Esophagus squamous epithelium (tissue), 5 donors: ENCODE measurements at regions not wholly inside any gene's neighbourhood (a gene's known extent, or its start where the extent isn't known, plus 50 kb on each side); places are given as distances from the start of the nearest gene placed in this dataset.
"Not testable (repeated sequence)": the region's sequence is repeated elsewhere in the genome, so short reads cannot be mapped to it uniquely, and the experiment has no call there.

Source experiments
- DNase-seq: peaks from one replicate; lab custom pipeline; 2025; lab: John Stamatoyannopoulos, UW
- H3K27ac ChIP-seq, 4 donors: fragments of 200-600 bp; sonication (generic); one replicate each; pipeline ENCODE4 v1.5.1; 2016 to 2019; ENCODE audit warnings: mild to moderate bottlenecking in 1 of 4
- H3K27me3 ChIP-seq, 4 donors: fragments of 200-600 bp; sonication (generic); 1 replicate in 3 of 4; 2 replicates in 1 of 4; pipeline versions ENCODE4 v1.5.1 to v1.6.0; 2017 to 2021; ENCODE audit warnings: antibody characterized with exemption in 1 of 4
- H3K36me3 ChIP-seq, 3 donors: fragments of 200-600 bp; sonication (generic); one replicate each; pipeline ENCODE4 v1.5.1; 2016 to 2019
- H3K4me1 ChIP-seq, 3 donors: fragments of 200-600 bp; sonication (generic); one replicate each; pipeline ENCODE4 v1.5.1; 2017 to 2019
- H3K4me3 ChIP-seq, 4 donors: fragments of 200-600 bp; sonication (generic); 1 replicate in 3 of 4; 2 replicates in 1 of 4; pipeline ENCODE4 v1.5.1; 2016 to 2019; ENCODE audit warnings: mild to moderate bottlenecking in 2 of 4, moderate library complexity in 1 of 4
- H3K9me3 ChIP-seq, 3 donors: fragments of 200-600 bp; sonication (generic); one replicate each; pipeline ENCODE4 v1.5.1; 2016 to 2019
- CTCF ChIP-seq, 6 experiments: fragments of 450-650 bp in 4 of 6; fragments of 200-600 bp in 2 of 6; sonication (generic) in 2 of 6; IDR thresholded peaks; one replicate each; pipeline ENCODE4 v1.5.1; 2016 to 2019; ENCODE audit warnings: antibody characterized with exemption in 6 of 6, mild to moderate bottlenecking in 4 of 6, moderate library complexity in 4 of 6
- POLR2A ChIP-seq, 4 donors: fragments of 450-650 bp; IDR thresholded peaks; one replicate each; pipeline ENCODE4 v1.6.1; 2017; ENCODE audit warnings: antibody characterized with exemption in 4 of 4, mild to moderate bottlenecking in 4 of 4, moderate library complexity in 3 of 4
- WGBS, 2 donors: methylation state at CpG; one replicate each; pipeline ENCODE4 v1.1.5; 2018; 5-methylcytosine and 5-hydroxymethylcytosine counted together
- intact Hi-C: fragments of 100-400 bp; cut with DNase I; formaldehyde crosslinking; loops from one replicate; pipeline ENCODE4 v1.15.0; 2022
- donor health status: DM: yes; HTN: yes; CAD: no.

- H3K4me3 ChIP-seq: no peak overlapping the region
- H3K27ac ChIP-seq: no peak overlapping the region
- no peaks in the 10 kb centered on the region for H3K9me3 ChIP-seq
- intact Hi-C loops: no loop called here
- no peaks in the 10 kb centered on the region for H3K4me1 ChIP-seq
- TF ChIP-seq CTCF (IDR thresholded peaks at IDR 0.05) (no peak), POLR2A (IDR thresholded peaks at IDR 0.05) (no peak)
- DNase-seq: no peak
- no peaks in the 10 kb centered on the region for H3K36me3 ChIP-seq
- WGBS, 2 donors: 100% methylated on average over 1 of the region's 2 CpGs; no CpG with 5 or more reads in 1 of the 2 donors
- H3K27me3 ChIP-seq: peaks cover 0 to 27% (median 0%) of the 10 kb centered on the region in 4 donors
These were observed 123.2 kb downstream of the RTP4 start for GRCh38 chr3:187491371-187491770.

DNA sequence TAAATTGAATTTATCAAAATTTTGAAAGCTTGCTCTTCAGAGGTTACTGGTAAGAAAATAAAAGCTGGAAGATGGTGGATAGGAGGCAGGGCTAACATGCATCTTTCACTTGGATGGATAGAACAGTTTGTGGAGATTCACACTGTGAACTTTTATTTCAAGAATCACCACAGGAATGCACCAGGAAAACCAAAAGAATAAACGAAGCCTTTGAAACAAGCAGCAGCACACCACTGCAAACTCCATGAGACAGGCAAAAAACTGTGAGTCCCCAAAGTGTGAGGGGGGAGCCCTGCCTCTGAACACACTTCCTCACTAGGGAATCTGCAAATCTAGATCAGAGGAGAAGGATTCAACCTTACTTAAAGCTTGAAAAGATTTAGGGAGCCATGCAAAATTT lies 122.2 kb downstream of the RTP4 start:
- Histone ChIP-seq H3K27ac (no peak overlapping the region), H3K36me3 (no peaks in the 10 kb centered on the region), H3K9me3 (no peaks in the 10 kb centered on the region), H3K4me1 (no peaks in the 10 kb centered on the region), H3K27me3 (peaks cover 0 to 36% (median 0%) of the 10 kb centered on the region in 4 donors), H3K4me3 (no peak overlapping the region)
- intact Hi-C loops: no loop called here
- TF ChIP-seq POLR2A (IDR thresholded peaks at IDR 0.05) (no peak), CTCF (IDR thresholded peaks at IDR 0.05) (no peak)
- DNase-seq: no peak
- WGBS, 2 donors: 36 to 56% methylated on average over 1 of the region's 1 CpG

DNA sequence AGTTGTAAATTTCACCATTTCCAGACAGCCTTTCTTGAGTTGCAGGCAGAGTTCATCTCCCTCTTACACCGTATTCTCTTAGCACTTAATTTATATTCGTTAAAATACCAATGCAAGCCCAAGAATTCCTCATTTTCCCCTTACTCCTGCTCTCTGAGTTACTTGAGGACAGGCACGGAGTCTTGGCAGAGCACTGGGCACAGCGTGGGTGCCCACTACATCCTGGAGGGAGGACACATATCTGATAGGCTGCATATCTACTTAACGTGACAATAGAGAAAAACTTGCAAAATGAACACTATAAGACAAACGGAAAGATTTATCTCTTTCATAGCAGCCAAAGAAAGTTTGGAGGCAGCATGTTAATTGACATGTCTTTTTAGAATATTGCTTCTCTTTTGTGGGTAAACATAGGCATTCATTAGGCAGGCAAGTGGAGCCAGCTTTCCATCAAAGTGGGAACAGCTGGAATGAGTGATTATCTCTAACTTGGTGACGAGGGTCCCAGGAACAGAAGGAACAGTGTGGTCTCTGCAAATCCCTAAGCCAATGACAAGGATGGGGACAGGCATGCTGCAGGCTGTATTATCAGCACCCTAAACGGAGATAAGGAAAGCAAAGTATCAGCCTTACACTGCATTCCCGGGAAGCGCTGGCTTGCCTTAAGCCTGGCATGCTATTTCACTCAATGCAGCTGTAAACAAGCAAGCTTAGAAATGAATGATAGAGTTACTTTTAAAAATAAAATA lies 116.5 kb downstream of the RTP4 start:
- Histone ChIP-seq H3K9me3 (no peaks in the 10 kb centered on the region), H3K36me3 (no peaks in the 10 kb centered on the region), H3K27ac (no peak overlapping the region), H3K4me1 (no peaks in the 10 kb centered on the region), H3K27me3 (peaks cover 0 to 37% (median 0%) of the 10 kb centered on the region in 4 donors), H3K4me3 (no peak overlapping the region)
- 44 to 50% methylated on average over 10 of the region's 10 CpGs for WGBS, 2 donors
- TF ChIP-seq CTCF (IDR thresholded peaks at IDR 0.05) (no peak), POLR2A (IDR thresholded peaks at IDR 0.05) (no peak)
- intact Hi-C loops: no loop called here
- no peak for DNase-seq

GRCh38 chr3:187481426-187481825 lies 113.2 kb downstream of the RTP4 start:
- intact Hi-C loops: no loop called here
- Histone ChIP-seq H3K27ac (no peak overlapping the region), H3K9me3 (no peaks in the 10 kb centered on the region), H3K4me1 (no peaks in the 10 kb centered on the region), H3K4me3 (no peak overlapping the region), H3K36me3 (no peaks in the 10 kb centered on the region), H3K27me3 (peaks cover 0 to 24% (median 0%) of the 10 kb centered on the region in 4 donors)
- TF ChIP-seq CTCF (IDR thresholded peaks at IDR 0.05) (no peak), POLR2A (IDR thresholded peaks at IDR 0.05) (no peak)
- 58 to 62% methylated on average over 3 of the region's 3 CpGs for WGBS, 2 donors
- no peak for DNase-seq

DNA sequence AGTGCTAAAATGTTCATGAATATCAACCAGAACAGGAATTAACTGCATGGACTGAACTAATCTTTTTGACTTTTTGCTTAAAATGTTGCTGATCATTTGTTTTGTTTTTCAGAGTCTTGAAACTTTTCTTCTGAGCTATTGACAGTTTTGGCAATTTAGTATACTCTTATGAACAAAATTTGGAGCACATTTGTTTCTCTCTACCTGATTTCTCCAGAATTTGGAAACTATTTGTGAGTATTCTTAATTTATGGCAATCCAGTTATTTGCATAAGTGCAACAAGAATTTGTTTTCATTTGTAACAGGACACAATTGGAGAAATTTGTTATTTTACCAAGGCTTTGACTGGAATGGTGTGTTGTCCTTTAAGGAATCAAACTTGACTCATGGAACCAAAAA lies 107.4 kb downstream of the RTP4 start:
- H3K36me3 ChIP-seq, H3K27ac ChIP-seq, H3K27me3 ChIP-seq, H3K4me1 ChIP-seq, DNase-seq, H3K4me3 ChIP-seq, intact Hi-C loops: not testable (repeated sequence)
- peaks cover 0 to 28% (median 0%) of the 10 kb centered on the region in 3 donors for H3K9me3 ChIP-seq
